Lower leg skin (tissue), 4 donors: ENCODE measurements at regions not wholly inside any gene's neighbourhood (a gene's known extent, or its start where the extent isn't known, plus 50 kb on each side); places are given as distances from the start of the nearest gene placed in this dataset.

Experiments
- DNase-seq, 2 donors: peaks; one replicate each; pipeline ENCODE4 v3.0.0-alpha.2; 2019; ENCODE audit warnings: low spot score in 2 of 2
- H3K4me3 ChIP-seq: fragments of 200-600 bp; sonication (generic); 2 replicates; pipeline ENCODE4 v1.5.1; 2017; ENCODE audit warnings: mild to moderate bottlenecking, low read depth; ENCODE audit not compliant: poor library complexity, severe bottlenecking
- POLR2A ChIP-seq, 2 donors: fragments of 450-650 bp; IDR thresholded peaks; one replicate each; pipeline ENCODE4 v1.6.1; 2016 to 2017; ENCODE audit warnings: antibody characterized with exemption in 2 of 2, mild to moderate bottlenecking in 1 of 2, moderate library complexity in 1 of 2
- WGBS, 2 donors: methylation state at CpG; one replicate each; pipeline ENCODE4 v1.1.5; 2018; 5-methylcytosine and 5-hydroxymethylcytosine counted together
- intact Hi-C: fragments of 100-400 bp; cut with DNase I; formaldehyde crosslinking; loops from one replicate; pipeline ENCODE4 v1.15.0; 2023; ENCODE audit warnings: low total_unique reads
- TF ChIP-seq, protein P1 (sequence below), 3 donors: fragments of 450-650 bp; IDR thresholded peaks; one replicate each; pipeline ENCODE4 v1.5.1; 2016; ENCODE audit warnings: antibody characterized with exemption in 3 of 3, mild to moderate bottlenecking in 3 of 3, moderate library complexity in 2 of 3

DNA sequence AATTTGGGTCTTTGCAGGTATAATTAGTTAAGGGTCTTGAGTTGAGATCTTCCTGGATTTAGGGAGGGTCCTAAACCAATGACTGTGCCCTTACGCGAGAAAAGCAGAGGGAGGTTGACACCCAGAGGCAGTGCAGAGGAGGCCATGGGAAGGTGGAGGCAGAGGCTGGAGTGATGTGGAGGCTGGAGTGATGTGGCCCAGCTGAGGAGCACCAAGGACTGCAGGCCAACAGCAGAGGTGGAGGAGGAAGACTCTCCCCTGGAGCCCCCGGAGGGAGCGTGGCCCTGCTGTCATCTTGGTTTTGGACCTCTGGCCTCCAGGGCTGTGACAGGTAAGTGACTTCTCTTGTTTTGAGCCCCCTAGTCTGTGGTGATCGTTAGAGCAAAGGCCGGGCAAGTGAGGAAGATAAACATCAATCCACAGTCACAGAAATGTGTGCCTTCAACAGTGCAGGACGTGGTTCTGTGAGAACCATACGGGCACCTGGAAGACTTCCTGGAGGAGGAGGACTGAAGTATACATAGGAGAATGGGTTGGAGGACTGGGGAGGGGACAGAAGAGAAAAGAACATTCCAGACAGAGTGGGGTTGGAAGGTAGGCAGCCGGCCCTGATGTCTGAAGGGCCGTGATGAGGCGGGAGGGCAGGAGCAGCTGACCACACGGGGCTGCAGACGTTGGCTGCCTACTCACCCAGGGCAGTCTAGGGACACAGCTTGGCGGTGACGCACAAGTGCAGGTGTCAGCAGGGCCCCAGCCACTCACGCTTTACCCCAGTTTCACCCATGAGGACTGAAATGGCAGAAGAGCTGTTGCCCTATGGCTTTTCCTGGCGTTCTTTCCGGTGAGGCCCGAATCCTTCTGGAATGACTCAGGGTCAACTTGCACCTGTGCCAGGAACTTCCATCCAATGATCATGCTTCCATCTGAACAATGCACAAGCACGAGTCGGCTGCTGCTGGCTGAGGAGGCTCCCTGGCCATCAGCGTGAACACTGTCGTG is 270.2 kb downstream of the CTTN start:
- no peak for TF ChIP-seq POLR2A (IDR thresholded peaks at IDR 0.05)
- TF ChIP-seq, protein P1, sequence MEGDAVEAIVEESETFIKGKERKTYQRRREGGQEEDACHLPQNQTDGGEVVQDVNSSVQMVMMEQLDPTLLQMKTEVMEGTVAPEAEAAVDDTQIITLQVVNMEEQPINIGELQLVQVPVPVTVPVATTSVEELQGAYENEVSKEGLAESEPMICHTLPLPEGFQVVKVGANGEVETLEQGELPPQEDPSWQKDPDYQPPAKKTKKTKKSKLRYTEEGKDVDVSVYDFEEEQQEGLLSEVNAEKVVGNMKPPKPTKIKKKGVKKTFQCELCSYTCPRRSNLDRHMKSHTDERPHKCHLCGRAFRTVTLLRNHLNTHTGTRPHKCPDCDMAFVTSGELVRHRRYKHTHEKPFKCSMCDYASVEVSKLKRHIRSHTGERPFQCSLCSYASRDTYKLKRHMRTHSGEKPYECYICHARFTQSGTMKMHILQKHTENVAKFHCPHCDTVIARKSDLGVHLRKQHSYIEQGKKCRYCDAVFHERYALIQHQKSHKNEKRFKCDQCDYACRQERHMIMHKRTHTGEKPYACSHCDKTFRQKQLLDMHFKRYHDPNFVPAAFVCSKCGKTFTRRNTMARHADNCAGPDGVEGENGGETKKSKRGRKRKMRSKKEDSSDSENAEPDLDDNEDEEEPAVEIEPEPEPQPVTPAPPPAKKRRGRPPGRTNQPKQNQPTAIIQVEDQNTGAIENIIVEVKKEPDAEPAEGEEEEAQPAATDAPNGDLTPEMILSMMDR (IDR thresholded peaks at IDR 0.05), result no peak

DNA sequence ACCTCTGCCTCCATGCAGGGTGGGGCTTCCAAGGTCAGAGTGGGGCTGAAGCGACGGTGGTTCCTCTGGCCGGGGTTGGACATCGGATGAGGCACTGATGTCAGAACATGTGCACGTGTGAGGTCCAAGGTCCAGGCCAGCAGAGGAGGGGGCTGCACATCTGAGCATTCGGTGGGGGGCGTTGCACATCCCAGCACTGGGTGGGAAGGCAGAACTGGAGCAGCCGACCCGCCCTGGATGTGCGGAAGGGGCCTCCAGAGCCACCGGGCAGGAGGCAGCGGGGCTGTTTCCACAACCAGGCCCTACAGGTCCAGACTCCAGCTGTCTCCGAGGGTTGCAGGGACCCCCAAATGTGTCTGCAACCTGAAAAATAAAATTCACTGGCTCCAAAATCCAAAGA is 271.0 kb downstream of the CTTN start:
- DNase-seq, result no peak

More for the DNA sequence above, 270.2 kb downstream of the CTTN start:
- intact Hi-C loops, result no loop called here
- no peak overlapping the region for H3K4me3 ChIP-seq
- no peak for DNase-seq
- WGBS, 2 donors, result 88 to 92% methylated on average over 16 to 23 of the region's 23 CpGs

GRCh38 chr11:70669871-70670675 is 271.7 kb downstream of the CTTN start:
- no peak overlapping the region for H3K4me3 ChIP-seq
- WGBS, 2 donors, result 60 to 62% methylated on average over 23 to 25 of the region's 25 CpGs
- intact Hi-C loops, result no loop called here
- no peak for TF ChIP-seq POLR2A (IDR thresholded peaks at IDR 0.05)
- TF ChIP-seq, protein P1 (IDR thresholded peaks at IDR 0.05), result no peak
- DNase-seq, result no peak

More for the DNA sequence above, 271.0 kb downstream of the CTTN start:
- WGBS, 2 donors, result 89 to 93% methylated on average over 11 to 13 of the region's 13 CpGs
- H3K4me3 ChIP-seq, result no peak overlapping the region
- intact Hi-C loops, result no loop called here
- TF ChIP-seq, protein P1 (IDR thresholded peaks at IDR 0.05), result no peak

GRCh38 chr11:70670676-70671034 is 272.3 kb downstream of the CTTN start:
- no peak overlapping the region for H3K4me3 ChIP-seq
- no peak for DNase-seq
- 67 to 75% methylated on average over 12 to 15 of the region's 15 CpGs for WGBS, 2 donors
- intact Hi-C loops, result no loop called here
- TF ChIP-seq POLR2A (IDR thresholded peaks at IDR 0.05), result no peak
- TF ChIP-seq, protein P1 (IDR thresholded peaks at IDR 0.05), result no peak

- TF ChIP-seq, protein P1 (IDR thresholded peaks at IDR 0.05), result no peak
- no peak for TF ChIP-seq POLR2A (IDR thresholded peaks at IDR 0.05)
- WGBS, 2 donors, result 23 to 38% methylated on average over 17 to 19 of the region's 19 CpGs
- intact Hi-C loops, result no loop called here
- no peak overlapping the region for H3K4me3 ChIP-seq
- no peak for DNase-seq
These were observed 272.8 kb downstream of the CTTN start for GRCh38 chr11:70671083-70671482.
